ENCODE measurements at regions not wholly inside any gene's neighbourhood (a gene's known extent, or its start where the extent isn't known, plus 50 kb on each side); places are given as distances from the start of the nearest gene placed in this dataset.

DNA sequence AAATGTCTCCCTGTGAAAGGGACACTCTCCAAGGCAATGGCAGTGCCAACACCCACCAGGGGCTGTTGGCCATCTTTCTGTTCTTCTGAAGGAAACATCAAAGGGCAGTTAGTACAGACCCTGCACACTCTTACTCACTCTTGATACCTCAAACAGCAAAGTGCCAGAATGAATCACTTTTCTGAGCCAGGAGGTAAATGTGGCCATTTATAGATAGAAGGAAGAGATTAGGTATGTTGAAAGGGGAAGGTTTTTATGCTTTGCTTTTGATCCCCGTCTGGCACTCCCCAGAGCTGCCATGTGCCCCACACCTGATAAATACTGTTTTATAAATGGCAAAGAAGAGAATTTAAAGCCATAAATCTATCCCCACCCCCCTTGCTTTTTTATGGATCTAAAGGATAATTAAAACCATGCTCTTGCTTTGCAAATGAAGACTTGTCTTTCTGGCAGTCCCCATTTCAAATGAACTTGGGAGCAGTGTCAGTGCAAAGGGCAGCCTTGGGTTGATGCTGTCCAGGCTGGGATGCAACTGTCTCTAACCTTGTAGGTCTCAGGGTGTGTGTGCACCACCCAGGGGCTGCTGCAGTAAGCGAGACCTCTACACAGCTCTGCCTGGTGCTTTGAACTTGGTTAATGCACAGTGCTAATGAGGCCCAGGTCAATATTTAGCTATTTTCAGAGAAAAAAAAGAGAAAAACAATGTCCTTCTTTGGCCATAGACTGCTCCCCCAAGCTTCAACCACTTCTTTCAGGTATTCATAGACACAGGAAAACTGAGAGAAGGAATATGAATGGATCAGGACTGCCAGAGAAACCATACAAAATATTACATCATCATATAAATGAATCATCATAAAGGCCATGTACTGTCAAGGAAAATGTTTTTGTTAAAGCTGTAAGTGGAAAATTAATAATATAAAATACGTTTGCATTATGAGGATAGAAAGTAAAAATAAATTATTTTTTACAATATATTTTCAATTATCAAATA lies 207.5 kb downstream of the ETS1 start:
- peaks cover 23 to 24% of the 10 kb centered on the region in 2 donors for H3K9me3 Mint-ChIP-seq
- H3K36me3 Mint-ChIP-seq: peaks cover 24 to 36% of the 10 kb centered on the region in 2 donors
- ATAC-seq (peak; percentile 99), DNase-seq (ENCODE audit: low spot score in 2 of 2) (peak in 1 of 2 donors; percentile 43)
- peak overlapping the region; percentile 67 for H3K27ac Mint-ChIP-seq

DNA sequence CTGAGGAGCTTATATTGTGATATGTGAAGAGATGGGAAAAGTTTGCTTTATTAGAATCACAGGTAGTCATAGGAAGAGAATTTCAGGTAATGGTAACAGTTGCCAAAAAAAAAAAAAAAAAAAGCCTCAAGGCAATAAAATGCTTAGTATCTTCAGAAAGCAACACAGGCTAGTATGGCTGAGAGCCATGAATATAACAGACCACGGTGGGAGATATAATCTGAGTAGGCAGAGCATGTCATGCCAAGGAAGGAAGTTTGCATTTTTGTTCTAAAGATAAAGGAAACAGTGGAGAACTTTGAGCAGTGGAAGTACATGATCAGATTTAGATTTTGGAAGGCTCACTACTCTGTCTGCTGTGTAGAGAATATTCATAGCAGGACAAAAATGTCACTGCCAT lies 211.4 kb downstream of the ETS1 start:
- DNase-seq (ENCODE audit: low spot score in 2 of 2) (no peak), ATAC-seq (no peak)
- no peak overlapping the region for H3K27ac Mint-ChIP-seq
- peaks cover 16 to 22% of the 10 kb centered on the region in 2 donors for H3K36me3 Mint-ChIP-seq
- H3K9me3 Mint-ChIP-seq: peaks cover 10 to 12% of the 10 kb centered on the region in 2 donors

DNA sequence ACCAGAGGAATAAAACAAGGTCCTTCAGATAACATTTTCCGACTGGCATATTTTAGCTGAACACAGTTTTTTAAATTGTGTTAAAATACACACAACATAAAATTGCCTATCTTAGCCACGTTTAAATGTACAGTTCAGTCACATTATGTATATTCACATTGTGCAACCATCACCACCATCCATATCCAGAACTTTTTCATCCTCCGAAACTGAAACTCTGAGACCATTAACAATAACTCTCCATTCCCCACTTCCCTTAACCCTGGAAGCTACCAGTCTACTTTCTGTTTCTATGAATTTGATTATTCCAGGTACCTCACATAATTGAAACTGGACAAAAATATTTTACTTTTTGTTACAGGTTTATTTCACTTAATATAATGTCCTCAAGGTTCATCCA lies 213.3 kb downstream of the ETS1 start:
- no peak for ATAC-seq
- H3K27ac Mint-ChIP-seq: no peak overlapping the region
- peaks cover 11 to 13% of the 10 kb centered on the region in 2 donors for H3K36me3 Mint-ChIP-seq
- peaks cover 6% of the 10 kb centered on the region in 2 donors for H3K9me3 Mint-ChIP-seq
- no peak for DNase-seq (ENCODE audit: low spot score in 2 of 2)

DNA sequence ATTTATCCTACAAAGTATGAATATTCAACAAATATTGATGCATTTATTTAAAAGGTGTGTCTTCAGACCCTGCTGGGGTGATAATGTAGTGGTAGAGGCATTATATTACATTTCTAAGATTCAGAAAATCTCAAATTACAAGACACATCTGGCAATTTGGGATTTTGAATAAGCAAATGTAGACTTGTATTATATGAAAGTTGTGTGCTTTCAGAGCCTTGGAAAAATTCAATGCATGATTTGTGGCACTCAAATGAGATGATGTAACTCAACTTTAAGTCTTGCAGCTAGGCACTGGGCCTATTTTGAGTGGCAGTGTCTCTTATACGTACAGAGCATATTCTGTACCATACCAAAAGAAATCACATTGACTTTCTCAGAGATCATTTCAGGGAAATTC lies 214.4 kb downstream of the ETS1 start:
- no peaks in the 10 kb centered on the region for H3K9me3 Mint-ChIP-seq
- no peak for DNase-seq (ENCODE audit: low spot score in 2 of 2)

DNA sequence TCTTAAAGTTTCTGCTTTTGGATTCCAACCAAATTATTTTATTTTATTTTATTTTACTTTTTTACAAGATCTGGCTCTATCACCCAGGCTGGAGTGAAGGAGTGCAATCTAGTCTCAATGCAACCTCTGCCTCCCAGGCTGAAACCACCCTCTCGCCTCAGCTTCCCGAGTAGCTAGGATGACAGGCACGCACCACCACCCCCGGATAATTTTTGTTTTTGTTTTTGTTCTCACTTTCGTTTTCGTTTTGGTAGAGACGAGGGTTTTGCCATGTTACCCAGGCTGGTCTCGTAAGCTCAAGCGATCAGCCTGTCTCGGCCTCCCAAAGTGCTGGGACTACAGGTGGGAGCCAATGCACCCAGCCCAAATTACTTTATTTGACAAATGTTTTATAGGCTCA lies 219.8 kb downstream of the ETS1 start:
- H3K27ac Mint-ChIP-seq: no peak overlapping the region

More for the DNA sequence above, 214.4 kb downstream of the ETS1 start:
- Mint-ChIP-seq H3K27ac (no peak overlapping the region), H3K36me3 (peaks cover 7% of the 10 kb centered on the region in 2 donors)
- ATAC-seq: no peak

DNA sequence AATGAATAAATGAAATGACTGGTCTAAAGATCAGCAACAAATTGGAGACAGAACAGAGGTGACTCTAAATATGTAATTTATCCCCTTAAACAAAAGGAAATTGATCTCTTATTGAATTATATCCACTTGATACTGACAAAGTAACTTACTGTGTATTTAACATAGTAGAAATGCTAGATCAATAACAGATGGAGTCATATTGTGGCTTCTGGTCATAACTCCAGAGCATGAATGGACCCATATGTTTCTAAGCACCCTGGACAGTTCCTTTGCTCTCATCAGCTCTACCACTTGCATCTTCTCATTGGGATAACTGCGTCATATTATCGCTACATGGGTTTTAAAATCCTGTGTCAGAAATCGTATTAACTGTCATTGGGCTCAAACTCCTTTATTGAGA lies 222.3 kb downstream of the ETS1 start:
- ATAC-seq: no peak
- no peak for DNase-seq (ENCODE audit: low spot score in 2 of 2)
- H3K27ac Mint-ChIP-seq: no peak overlapping the region

More for the DNA sequence above, 219.8 kb downstream of the ETS1 start:
- ATAC-seq (peak; percentile 28 to 67), DNase-seq (ENCODE audit: low spot score in 2 of 2) (no peak)
- Mint-ChIP-seq H3K9me3 (peaks cover 7 to 15% of the 10 kb centered on the region in 2 donors), H3K36me3 (peaks cover 0 to 6% of the 10 kb centered on the region in 2 donors)

DNA sequence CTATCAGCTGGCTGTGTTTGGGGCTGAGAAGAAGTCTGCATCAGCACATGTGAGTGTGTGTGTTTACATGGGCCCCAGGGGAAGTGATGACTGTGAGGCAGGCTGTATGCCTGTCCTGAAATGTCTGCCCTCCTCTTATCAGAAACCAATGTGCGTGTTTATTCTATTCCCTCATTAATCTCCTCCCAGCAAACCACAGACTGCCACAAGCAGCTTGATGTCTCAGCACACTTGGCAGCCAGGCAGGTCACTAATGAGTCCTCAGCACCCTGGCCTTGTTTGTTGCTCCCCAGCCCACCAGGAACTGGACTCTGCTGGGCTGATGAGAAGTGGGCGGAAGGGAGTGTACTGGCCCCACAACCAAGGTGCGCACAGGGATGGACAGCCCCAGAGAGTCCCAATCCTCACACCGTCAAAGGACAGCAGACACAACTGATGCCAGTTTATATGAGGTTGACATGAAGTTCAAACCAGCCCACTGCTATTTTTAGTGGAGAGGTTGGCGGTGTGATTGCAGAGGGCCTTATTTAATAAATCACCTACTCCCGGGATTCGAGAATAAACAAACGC lies 225.8 kb downstream of the ETS1 start:
- Mint-ChIP-seq H3K9me3 (peaks cover 6 to 14% of the 10 kb centered on the region in 2 donors), H3K27ac (no peak overlapping the region), H3K36me3 (peaks cover 0 to 5% of the 10 kb centered on the region in 2 donors)
- ATAC-seq: peak in 1 of 2 donors; percentile 28
- no peak for DNase-seq (ENCODE audit: low spot score in 2 of 2)

More for the DNA sequence above, 222.3 kb downstream of the ETS1 start:
- Mint-ChIP-seq H3K9me3 (peaks cover 7 to 15% of the 10 kb centered on the region in 2 donors), H3K36me3 (peaks cover 0 to 6% of the 10 kb centered on the region in 2 donors)

DNA sequence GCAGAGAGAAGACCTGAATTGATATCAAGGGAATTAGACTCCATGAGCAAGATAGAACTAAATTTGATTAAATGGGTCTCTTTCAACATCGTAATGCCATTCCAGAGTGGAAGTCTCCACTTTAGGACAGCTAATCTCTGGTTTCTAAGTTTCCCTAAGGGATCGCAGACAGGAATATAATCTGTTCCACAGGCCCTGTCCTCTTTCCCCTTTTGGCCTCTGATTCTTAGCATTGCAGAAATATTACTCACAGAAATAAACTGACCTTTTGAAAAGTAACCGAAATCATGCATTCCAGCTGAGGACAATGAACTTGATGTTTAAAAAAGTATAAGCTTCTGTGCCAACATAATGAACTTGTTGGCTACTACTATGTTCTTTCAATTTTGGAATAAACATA lies 227.8 kb downstream of the ETS1 start:
- no peak for ATAC-seq
- no peak overlapping the region for H3K27ac Mint-ChIP-seq
- DNase-seq (ENCODE audit: low spot score in 2 of 2): no peak
- peaks cover 0 to 4% of the 10 kb centered on the region in 2 donors for H3K9me3 Mint-ChIP-seq
- no peaks in the 10 kb centered on the region for H3K36me3 Mint-ChIP-seq

DNA sequence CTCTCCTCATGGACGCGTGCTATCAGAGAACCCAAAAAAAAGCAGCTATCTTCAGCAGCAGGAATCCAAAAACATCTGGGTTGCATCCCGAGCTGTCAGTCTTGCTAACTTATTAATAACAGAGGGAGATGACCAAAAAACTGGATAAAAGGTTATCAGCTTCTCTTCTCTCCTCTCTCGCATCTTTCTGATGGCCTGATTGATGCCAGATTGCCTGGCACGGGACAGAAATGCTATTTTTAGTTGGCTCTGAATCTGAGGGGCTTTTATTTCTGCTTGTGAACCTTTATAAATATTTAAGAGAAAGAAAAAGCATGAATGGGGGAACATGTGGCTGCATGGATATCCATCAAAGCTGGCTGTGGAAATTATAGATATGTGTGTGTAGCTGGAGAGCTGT lies 230.3 kb downstream of the ETS1 start:
- Mint-ChIP-seq H3K9me3 (peaks cover 0 to 6% of the 10 kb centered on the region in 2 donors), H3K36me3 (no peaks in the 10 kb centered on the region), H3K27ac (no peak overlapping the region)
- no peak for DNase-seq (ENCODE audit: low spot score in 2 of 2)
- ATAC-seq: no peak

DNA sequence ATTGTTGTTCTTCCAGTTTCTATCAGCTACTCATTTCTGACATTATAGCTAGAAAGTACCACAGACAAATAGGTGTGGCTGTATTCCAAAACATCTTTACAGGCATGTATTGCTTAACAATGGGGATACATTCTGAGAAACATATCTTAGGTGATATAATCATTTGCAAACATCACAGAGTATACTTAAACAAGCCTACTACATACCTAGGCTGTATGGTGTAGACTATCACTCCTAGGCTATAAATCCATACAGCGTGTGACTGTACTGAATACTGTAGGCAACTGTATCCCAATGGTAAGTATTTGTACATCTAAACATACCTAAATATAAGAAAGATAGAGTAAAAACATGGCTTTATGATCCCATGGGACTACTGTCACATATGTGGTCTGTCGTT lies 231.8 kb downstream of the ETS1 start:
- DNase-seq (ENCODE audit: low spot score in 2 of 2) (no peak), ATAC-seq (no peak)
- Mint-ChIP-seq H3K9me3 (peaks cover 3 to 9% of the 10 kb centered on the region in 2 donors), H3K36me3 (peaks cover 3 to 4% of the 10 kb centered on the region in 2 donors), H3K27ac (no peak overlapping the region)

DNA sequence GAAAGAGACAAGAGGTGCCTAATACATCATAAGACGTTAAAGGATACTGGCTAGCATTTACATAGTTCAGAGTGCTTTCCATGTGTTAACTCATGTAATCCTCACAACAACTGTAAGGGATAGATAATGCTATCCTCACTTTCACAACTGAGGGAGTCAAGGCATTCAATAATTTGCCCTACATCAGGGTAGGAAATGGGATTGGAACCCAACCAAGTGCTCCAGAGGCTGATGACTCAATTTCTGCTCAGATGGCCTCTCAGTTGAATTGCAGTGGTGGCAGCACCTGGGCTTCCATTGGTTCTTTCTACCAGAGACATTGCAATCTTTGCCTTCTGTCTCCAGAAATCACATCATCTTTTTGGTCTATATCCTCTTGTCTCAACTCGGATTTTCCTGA lies 232.9 kb downstream of the ETS1 start:
- DNase-seq (ENCODE audit: low spot score in 2 of 2) (no peak), ATAC-seq (no peak)
- Mint-ChIP-seq H3K9me3 (peaks cover 13 to 20% of the 10 kb centered on the region in 2 donors), H3K36me3 (peaks cover 14% of the 10 kb centered on the region in 2 donors), H3K27ac (no peak overlapping the region)

DNA sequence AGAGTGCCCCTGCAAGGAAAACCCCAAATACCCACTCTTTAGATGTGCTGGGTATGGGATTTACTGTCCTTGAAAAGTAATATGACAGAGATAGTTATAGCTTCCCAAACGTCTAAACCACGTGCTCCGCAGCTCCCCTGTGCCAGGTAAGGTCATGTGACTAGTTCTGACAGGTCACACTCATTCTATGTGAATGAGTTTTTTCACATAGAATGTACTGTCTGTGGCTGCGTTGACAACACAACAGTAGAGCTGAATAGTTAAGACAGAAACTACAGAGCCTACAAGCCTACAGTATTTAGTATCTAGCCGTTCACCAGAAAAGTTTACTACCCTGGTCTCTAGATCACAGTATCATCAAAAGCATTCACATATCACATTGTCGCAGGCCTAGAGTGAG lies 236.2 kb downstream of the ETS1 start:
- Mint-ChIP-seq H3K27ac (peak overlapping the region; percentile 58 to 65), H3K36me3 (peaks cover 14 to 21% of the 10 kb centered on the region in 2 donors), H3K9me3 (peaks cover 14 to 21% of the 10 kb centered on the region in 2 donors)
- DNase-seq (ENCODE audit: low spot score in 2 of 2): no peak
- ATAC-seq: peak; percentile 13 to 21

DNA sequence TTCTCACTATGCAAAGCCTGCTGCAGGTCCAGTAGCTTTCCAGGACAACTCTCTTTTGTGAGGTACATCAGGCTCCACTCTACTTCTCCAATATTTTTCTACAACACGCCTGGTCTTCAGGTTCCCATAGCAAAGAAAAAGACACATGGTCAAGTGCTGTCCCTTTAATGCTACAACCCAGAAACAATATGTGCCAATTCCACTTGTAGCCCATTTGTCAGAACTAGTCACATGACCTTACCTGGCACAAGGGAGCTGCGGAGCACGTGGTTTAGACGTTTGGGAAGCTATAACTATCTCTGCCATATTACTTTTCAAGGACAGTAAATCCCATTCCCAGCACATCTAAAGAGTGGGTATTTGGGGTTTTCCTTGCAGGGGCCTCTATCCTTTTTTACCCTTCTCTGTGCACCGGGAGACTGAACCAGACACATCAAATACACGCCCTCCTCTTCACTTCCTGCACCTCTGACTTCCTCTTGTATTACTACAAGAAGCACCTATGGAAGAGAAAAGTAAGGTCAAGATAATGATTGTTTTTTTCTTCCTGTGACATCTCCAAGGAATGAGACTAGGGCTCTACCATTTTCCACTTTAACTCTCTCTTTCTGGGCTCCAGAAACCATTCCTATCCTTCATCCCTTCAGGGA lies 237.6 kb downstream of the ETS1 start:
- DNase-seq (ENCODE audit: low spot score in 2 of 2) (no peak), ATAC-seq (no peak)
- H3K27ac Mint-ChIP-seq: peak overlapping the region in 1 of 2 donors; percentile 58
- peaks cover 14 to 24% of the 10 kb centered on the region in 2 donors for H3K36me3 Mint-ChIP-seq
- H3K9me3 Mint-ChIP-seq: peaks cover 14 to 21% of the 10 kb centered on the region in 2 donors

DNA sequence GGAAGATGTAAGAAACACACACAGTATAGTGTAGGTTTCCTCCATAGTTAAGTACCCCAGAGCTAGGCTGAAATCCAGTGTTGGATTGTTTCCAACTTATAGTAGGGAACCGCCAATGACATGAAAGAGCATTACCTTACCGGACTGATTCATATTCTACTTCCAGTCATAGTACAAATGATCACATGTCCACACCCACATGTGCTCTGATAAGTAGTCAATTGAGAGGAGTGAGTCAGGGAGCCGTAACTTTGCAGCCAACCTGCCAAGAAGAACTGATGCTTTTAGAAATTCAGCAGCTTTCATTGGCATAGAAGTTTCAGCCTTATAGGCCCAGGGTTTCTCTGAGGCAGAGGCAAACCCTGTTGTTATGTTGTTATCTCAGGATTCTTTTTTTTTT lies 240.6 kb downstream of the ETS1 start:
- Mint-ChIP-seq H3K36me3 (peaks cover 20 to 31% of the 10 kb centered on the region in 2 donors), H3K9me3 (peaks cover 19 to 20% of the 10 kb centered on the region in 2 donors), H3K27ac (peak overlapping the region; percentile 67 to 86)
- DNase-seq (ENCODE audit: low spot score in 2 of 2) (peak; percentile 52 to 57), ATAC-seq (peak; percentile 61 to 72)

DNA sequence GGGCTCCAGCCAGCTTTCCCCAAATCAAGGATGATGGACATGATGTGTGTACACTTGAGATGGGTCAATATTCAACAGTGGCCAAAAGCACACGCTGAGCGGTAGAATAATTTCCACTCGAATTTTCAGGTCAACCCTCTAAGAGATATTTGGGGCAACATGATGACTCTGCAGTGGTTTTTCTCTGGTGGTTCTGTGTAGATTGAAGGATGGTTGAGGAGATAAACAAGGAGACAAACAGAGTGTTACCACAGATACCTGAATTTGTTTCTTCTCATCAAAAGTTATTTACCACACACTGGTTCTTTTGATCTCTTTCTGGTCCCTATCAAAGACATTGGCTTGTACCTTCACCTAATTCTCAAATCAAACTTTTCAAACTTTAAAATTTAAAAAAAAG lies 242.0 kb downstream of the ETS1 start:
- no peak for ATAC-seq
- Mint-ChIP-seq H3K36me3 (peaks cover 13 to 25% of the 10 kb centered on the region in 2 donors), H3K9me3 (peaks cover 14% of the 10 kb centered on the region in 2 donors), H3K27ac (no peak overlapping the region)
- no peak for DNase-seq (ENCODE audit: low spot score in 2 of 2)

DNA sequence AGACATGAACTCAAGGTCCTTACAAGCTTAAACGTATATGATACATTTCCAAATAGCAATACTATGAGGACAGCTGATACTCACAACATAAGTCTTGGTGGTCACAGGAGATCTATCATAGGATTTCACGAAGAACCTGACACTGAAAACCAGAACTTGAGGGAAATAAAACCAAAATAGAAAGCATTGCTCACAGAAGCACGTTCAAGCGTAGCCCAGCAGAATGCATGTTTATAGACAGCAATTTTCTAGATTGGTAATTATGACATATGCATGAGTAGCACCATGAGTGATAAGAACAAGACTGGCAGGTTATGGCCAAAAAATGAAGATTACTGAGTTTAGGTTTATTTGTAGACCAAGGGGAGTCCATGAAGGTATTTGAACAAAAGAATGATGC lies 243.5 kb downstream of the ETS1 start:
- peaks cover 5 to 16% of the 10 kb centered on the region in 2 donors for H3K36me3 Mint-ChIP-seq
- ATAC-seq: peak; percentile 52 to 64
- DNase-seq (ENCODE audit: low spot score in 2 of 2): no peak
- peaks cover 4 to 5% of the 10 kb centered on the region in 2 donors for H3K9me3 Mint-ChIP-seq
- H3K27ac Mint-ChIP-seq: peak overlapping the region; percentile 79 to 98

DNA sequence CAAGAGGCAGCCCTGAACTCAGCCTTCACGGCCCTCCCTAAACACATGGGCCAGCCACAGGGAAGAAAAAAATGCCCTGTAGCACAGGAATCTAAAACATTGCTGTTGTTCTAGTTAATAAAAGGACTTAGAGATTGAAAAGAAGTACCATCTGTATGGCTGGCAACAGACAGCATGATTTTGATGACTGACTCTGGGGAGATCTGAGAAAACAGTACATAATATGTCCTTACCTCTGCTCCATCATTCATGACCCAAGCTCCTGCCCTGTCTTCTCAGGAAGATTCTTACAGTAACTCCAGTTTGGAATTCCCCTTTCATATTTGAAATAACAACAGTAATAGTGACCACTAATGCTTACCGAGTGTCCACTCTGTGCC lies 244.2 kb downstream of the ETS1 start:
- Mint-ChIP-seq H3K36me3 (peaks cover 5 to 18% of the 10 kb centered on the region in 2 donors), H3K9me3 (peaks cover 4 to 5% of the 10 kb centered on the region in 2 donors), H3K27ac (peak overlapping the region; percentile 79 to 98)

More for the DNA sequence above, 244.2 kb downstream of the ETS1 start:
- no peak for DNase-seq (ENCODE audit: low spot score in 2 of 2)
- no peak for ATAC-seq

Measured in activated naive CD4-positive, alpha-beta T cell treated with anti-CD3 and anti-CD28 coated beads, Interleukin-2, amount 50 U/mL, for 72 hours (primary cell).